ENCODE measurements at regions not wholly inside any gene's neighbourhood (a gene's known extent, or its start where the extent isn't known, plus 50 kb on each side); places are given as distances from the start of the nearest gene placed in this dataset.

DNA sequence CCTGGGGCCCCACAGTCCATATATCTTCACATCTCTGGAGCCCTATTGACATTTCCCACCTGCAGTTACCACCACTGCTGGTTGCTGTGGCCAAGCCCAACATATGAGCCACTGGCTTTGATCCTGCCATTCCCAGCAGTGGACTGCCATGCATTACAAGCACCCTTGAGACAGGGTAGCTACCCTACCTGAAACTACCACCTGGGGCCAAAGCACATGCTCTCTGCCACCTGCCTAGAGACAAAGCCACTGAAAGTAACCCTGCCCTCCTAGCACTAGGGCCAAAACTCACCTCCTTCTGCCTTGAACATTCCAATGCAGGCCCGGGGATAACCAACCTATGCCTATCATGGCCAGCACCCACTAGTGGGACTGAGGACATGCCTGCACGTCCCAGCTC, 255.5 kb upstream of the KHDRBS2 start:
- TF ChIP-seq, protein P1, sequence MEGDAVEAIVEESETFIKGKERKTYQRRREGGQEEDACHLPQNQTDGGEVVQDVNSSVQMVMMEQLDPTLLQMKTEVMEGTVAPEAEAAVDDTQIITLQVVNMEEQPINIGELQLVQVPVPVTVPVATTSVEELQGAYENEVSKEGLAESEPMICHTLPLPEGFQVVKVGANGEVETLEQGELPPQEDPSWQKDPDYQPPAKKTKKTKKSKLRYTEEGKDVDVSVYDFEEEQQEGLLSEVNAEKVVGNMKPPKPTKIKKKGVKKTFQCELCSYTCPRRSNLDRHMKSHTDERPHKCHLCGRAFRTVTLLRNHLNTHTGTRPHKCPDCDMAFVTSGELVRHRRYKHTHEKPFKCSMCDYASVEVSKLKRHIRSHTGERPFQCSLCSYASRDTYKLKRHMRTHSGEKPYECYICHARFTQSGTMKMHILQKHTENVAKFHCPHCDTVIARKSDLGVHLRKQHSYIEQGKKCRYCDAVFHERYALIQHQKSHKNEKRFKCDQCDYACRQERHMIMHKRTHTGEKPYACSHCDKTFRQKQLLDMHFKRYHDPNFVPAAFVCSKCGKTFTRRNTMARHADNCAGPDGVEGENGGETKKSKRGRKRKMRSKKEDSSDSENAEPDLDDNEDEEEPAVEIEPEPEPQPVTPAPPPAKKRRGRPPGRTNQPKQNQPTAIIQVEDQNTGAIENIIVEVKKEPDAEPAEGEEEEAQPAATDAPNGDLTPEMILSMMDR (IDR thresholded peaks at IDR 0.05), result no peak
- no peak for TF ChIP-seq ZFX (IDR thresholded peaks at IDR 0.05; ENCODE audit: borderline replicate concordance)

Measured in 22Rv1 (cell line).